ENCODE measurements at regions not wholly inside any gene's neighbourhood (a gene's known extent, or its start where the extent isn't known, plus 50 kb on each side); places are given as distances from the start of the nearest gene placed in this dataset.
"Not testable (repeated sequence)": the region's sequence is repeated elsewhere in the genome, so short reads cannot be mapped to it uniquely, and the experiment has no call there.

- no peak for DNase-seq
Observed at GRCh38 chr13:44814161-44814560, 175.1 kb downstream of the NUFIP1 start.

- DNase-seq: no peak
Observed at GRCh38 chr13:44812818-44813217, 176.5 kb downstream of the NUFIP1 start.

- peak in 2 of 3 donors; percentile 16 to 30 for DNase-seq
Observed at GRCh38 chr13:44810061-44810840, 179.0 kb downstream of the NUFIP1 start.

GRCh38 chr13:44809190-44809589 is 180.1 kb downstream of the NUFIP1 start:
- DNase-seq: no peak

- no peak for DNase-seq
Observed at GRCh38 chr13:44808185-44808584, 181.1 kb downstream of the NUFIP1 start.

GRCh38 chr13:44807449-44808034 is 181.7 kb downstream of the NUFIP1 start:
- no peak for DNase-seq

GRCh38 chr13:44806826-44807225 is 182.4 kb downstream of the NUFIP1 start:
- DNase-seq: no peak

GRCh38 chr13:44805585-44805984 is 183.7 kb downstream of the NUFIP1 start:
- no peak for DNase-seq

GRCh38 chr13:44803390-44803789 is 185.9 kb downstream of the NUFIP1 start:
- DNase-seq: no peak

- no peak for DNase-seq
Observed at GRCh38 chr13:44802491-44802890, 186.8 kb downstream of the NUFIP1 start.

GRCh38 chr13:44801990-44802389 is 187.3 kb downstream of the NUFIP1 start:
- DNase-seq: peak in 1 of 3 donors; percentile 53

- DNase-seq: no peak
Observed at GRCh38 chr13:44800626-44801025, 188.6 kb downstream of the NUFIP1 start.

- no peak for DNase-seq
Observed at GRCh38 chr13:44797685-44798084, 191.6 kb downstream of the NUFIP1 start.

- DNase-seq: peak in 1 of 3 donors; percentile 27
Observed at GRCh38 chr13:44796597-44797490, 192.4 kb downstream of the NUFIP1 start.

GRCh38 chr13:44796039-44796438 is 193.2 kb downstream of the NUFIP1 start:
- not testable (repeated sequence) for DNase-seq

GRCh38 chr13:44795176-44795575 is 194.1 kb downstream of the NUFIP1 start:
- no peak for DNase-seq

GRCh38 chr13:44792096-44792495 is 197.2 kb downstream of the NUFIP1 start:
- no peak for DNase-seq

GRCh38 chr13:44790289-44790688 is 199.0 kb downstream of the NUFIP1 start:
- no peak for DNase-seq

- no peak for DNase-seq
Observed at GRCh38 chr13:44787617-44788016, 201.7 kb downstream of the NUFIP1 start.

GRCh38 chr13:44786756-44787155 is 202.5 kb downstream of the NUFIP1 start:
- no peak for DNase-seq

GRCh38 chr13:44785401-44785800 is 203.9 kb downstream of the NUFIP1 start:
- DNase-seq: no peak

- no peak for DNase-seq
Observed at GRCh38 chr13:44784708-44785080, 204.6 kb downstream of the NUFIP1 start.

All from muscle of back (tissue), 3 donors.